Head of caudate nucleus (tissue), 42 donors: ENCODE measurements at regions not wholly inside any gene's neighbourhood (a gene's known extent, or its start where the extent isn't known, plus 50 kb on each side); places are given as distances from the start of the nearest gene placed in this dataset.
A peak's percentile ranks its signal among the peaks of the same experiment; 100 is the strongest.
"Not testable (repeated sequence)": the region's sequence is repeated elsewhere in the genome, so short reads cannot be mapped to it uniquely, and the experiment has no call there.

Source experiments
- DNase-seq, 42 donors: peaks; one replicate each; pipeline versions ENCODE4 v3.0.0 to v3.0.0-alpha.2; 2020 to 2021; ENCODE audit warnings: mixed read lengths in 7 of 42
- intact Hi-C: fragments of 100-400 bp; cut with DNase I; formaldehyde crosslinking; loops from one replicate; pipeline ENCODE4 v1.15.0; 2022

DNA sequence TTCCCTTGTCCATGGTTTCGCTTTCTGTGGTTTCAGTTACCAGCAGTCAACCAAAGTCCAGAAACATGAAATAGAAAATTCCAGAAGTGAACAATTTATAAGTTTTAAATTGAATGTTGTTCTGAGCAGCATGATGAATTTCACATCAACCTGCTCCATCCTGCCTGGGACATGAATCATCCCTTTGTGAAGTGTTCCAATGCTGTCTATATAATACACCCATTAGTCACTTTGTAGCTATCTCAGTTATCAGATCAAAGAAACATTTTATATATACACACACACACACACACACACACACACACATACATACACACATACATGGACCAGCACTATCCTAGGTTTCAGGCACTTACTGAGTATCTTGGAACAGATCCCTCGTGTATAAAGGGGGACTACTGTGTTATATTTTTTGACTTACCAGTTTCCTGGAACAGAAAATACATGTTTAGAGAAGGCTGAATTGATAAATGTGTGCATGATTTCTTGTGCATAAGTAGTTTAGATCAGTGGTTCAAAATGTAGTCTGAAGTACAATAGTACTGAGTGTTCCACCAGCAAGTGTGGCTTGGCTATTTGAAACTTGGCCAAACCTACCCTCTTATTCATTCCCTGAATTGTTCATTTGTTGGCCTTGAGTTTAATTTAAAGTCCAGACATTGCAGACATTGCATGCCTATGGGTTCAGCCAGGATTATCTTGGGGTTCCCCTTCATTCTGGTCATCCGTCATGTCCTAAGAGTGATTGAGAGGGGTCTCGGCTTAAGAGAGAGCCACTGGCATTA is 510.0 kb downstream of the GADD45G start:
- intact Hi-C loops: no loop called here
- DNase-seq: no peak

DNA sequence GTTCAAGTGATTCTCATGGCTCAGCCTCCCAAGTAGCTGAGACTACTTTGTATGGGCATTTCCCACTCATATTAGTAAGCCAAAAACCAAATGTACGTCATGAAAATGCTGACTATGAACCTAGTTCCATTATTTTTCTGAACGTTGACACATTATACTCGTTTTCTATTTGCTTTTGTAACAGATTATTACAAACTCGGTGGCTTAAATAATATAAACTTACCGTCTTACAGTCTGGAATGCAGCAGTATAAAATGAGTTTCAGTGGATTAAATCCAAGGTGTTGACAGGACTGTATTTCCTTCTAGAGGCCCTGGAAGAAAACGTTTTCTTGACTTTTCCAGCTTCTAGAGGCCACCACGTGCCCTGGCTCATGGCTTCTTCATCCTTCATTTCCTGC is 517.0 kb downstream of the GADD45G start:
- no peak for DNase-seq
- intact Hi-C loops: no loop called here

DNA sequence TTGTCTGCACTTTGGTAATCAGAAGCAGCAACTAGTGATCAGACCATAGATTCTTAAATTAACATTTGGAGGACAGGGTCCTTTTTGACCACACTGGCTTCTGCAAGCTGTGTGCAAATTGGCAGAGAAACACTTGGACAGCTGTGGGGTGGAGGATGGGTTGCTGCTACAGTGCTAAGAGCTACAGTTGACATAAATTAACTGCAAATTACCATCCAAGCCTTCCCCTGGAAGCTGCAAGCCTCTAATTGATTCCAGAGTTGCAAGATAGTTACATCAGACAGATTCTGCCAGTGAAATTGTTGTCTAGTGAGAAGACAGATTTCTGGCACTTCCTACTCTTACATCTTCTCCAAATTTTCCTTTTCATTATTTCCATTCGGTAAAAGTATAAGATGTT is 517.7 kb downstream of the DIRAS2 start:
- intact Hi-C loops: no loop called here
- no peak for DNase-seq

DNA sequence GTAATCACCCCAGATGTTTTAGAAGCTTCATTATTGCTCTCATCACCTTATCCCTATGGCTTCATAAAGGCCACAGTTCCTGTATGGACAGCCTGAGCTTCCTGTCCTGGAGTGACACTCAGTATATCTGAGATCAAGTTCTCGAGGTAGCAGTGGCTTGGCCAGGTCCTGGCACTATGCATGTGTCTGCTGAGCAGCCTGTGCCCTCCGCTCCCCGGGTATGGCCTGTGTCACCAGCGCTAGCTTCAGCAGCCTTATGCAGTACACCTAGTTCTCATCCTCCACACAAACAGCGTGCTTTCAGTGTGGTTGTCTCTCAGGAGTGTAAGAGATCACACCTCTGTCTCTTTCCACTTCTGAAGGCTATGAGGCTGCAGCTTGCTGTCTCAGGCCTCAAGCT is 514.7 kb downstream of the DIRAS2 start:
- intact Hi-C loops: no loop called here
- no peak for DNase-seq

DNA sequence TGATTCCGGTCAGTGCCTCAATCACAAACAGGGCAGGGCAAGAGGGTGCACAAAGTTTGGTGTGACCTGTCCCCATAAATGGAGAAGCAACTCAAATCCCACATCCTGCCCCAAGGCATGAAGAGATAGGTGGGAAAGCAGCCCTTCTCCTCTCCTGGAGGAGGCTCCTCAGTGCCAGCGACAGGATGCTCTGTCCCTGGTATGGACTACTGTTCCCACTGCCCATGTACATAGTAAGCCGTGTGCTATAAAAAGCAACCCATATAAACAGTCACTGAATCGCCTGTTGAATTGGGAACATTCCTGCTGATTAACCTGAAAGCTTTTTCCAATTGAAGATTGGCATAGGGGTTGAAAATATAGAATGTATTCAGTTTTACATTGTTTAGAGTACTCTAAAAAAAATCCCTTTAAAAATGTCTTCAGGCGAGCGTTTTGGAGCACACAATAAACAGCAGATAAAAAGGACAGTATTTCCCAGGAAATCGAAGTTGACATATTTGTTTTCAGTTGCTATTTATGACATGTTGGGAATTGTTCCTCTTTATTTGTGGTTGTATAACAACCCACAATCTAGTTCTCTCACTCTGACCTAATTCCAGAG is 513.9 kb downstream of the DIRAS2 start:
- DNase-seq: no peak
- intact Hi-C loops: no loop called here

DNA sequence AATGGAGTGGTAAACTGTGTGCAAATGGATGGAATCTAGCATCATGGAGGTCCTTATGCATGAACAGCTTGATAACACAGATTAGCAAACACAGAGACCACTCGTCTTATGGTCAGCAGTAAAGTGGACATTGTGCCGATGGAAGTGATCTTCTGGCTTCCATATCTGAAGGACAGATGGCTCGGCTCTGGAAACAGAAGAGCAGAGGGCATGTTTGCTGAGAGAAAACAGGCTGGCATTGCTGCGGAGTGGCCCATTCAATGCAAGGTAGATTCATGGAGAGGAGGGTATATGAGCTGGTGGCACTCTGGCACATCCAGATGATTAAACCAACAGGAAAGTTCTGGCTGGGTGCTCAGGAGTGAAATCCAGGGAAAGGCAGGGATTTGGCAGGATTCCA is 513.2 kb downstream of the DIRAS2 start:
- DNase-seq: no peak
- intact Hi-C loops: no loop called here

DNA sequence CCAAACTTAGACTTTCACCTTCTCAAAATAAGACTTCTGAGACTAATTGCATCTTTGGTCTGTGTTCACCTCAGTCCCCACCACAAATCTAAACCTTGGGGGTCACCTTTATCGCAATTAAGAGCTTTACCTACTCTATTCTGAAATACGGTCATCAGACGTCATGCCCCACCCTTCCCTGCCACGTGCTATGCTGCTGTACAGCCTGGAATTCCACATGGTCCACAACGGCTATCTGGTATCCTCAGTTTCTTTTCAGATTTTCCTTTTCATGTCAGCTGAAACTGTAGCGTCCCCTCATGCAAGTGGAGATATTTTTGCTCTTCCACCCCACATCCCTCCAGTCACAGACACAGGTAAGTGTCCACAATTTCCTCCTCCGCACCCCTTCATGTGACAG is 511.1 kb downstream of the DIRAS2 start:
- intact Hi-C loops: no loop called here
- no peak for DNase-seq

DNA sequence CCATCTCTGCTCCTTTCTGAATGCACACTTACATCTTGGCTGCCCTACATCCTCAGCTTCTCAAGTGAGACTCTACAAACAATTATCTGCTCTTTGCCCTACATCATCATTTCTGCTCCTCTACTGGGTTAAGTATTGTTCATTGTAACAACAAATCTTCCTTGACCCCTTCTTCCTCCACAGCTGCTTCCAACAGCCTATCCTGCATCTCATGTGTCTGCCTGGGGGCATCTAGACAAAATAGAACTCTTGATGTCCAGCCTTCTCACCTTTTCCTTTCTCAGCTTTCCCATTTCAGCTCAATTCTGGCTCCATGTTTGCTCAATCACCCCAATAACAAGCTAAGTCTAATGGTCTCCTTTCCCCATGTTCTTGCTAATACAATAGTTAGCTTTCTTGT is 509.8 kb downstream of the DIRAS2 start:
- DNase-seq: no peak
- intact Hi-C loops: no loop called here

DNA sequence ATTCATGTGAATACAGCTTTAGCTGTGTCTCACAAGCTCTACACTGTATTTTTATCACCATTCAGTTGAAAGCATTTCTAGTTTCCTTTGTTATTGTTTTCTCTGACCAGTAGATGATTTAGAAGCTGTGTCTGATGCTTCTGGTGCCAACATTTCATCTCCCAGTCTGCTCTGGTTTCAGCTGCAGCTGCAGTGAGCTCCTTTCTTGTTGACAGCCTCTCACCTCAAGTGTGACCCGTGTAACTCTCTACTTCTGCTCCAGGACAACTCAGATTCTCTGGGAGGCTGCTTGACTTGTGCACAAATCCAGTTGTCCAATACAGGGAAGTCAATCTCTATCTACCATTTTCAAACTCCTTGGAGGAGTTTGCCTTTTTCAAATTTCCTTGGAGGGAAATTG is 504.8 kb downstream of the DIRAS2 start:
- no peak for DNase-seq
- intact Hi-C loops: no loop called here

DNA sequence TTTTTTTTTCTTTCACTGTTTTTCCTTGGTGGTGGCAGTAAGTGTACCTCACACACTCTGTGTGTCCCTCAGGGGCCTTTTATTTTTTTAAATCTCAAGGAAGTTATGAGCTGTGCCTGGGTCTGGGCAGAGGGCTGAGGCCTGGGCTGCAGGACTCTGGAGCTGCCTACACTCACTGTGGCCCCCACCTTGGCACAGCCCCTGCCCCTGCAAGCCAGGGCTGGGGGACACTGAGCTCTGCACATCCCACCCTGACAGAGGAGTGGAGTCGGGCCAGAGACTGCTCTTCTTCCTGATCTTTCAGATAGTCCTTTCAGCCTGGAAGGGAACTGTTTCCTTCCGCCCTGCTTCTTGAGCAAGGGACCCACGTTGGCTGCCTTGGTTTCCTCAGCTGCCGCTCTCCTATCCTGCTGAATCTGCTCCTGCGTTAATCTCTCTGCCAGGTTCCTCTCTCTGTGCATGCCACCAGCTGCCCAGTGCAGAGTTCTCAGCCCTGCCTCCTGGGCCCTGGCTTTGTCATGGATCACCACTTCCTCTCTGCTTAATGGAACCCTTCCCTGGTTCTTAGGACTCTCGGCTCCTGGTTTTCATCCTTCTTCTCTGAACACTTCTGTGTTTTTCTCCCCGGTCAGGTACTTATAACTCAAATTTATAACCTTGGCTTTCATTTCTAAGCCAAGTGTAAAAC is 502.3 kb downstream of the DIRAS2 start:
- intact Hi-C loops: loop anchor here (10.0 kb wide), 2 partner anchors 635 to 725 kb away; no protein-coding TSS in a partner anchor

DNA sequence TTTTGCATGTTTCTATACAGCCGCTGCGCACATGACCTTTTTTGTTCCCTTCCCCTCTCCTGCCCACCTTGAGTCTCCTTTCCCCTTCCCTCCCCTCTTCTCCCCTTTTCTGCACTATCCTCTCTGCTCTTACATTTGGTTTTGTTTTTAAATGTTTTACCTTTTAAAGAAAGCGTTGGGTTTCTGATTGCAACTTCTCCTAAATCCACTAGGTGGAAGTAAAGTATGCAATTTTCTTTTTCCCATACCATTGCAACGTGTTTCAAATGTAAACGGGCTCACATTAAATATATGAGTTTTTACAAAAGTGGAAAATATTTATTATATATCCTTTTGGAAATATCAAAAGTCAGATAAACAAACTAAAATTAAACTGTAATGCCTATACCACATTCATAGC is 500.9 kb downstream of the DIRAS2 start:
- DNase-seq: no peak
- intact Hi-C loops: loop anchor here (10.0 kb wide), 2 partner anchors 633 to 723 kb away; no protein-coding TSS in a partner anchor

More for the DNA sequence above, 502.3 kb downstream of the DIRAS2 start:
- no peak for DNase-seq

DNA sequence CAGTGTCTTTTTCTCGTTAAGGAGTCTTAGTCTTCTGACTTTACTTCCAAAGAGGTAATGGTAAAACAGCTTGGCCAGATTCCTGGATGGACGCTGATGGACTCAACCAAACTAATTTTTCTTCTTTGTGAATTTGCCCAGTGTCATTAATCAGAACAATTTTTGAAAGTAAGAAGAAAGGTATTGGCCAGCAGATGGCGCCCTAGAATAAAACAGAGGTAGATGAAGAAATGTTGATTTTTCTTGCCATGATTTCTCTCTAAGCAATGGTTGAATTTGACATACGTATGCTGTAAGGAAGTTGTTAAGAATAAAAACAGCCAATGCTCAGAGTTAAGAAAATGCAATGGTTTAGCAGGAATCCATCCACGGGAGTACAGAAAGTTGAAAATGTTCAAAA is 500.0 kb downstream of the DIRAS2 start:
- intact Hi-C loops: loop anchor here (10.0 kb wide), 2 partner anchors 632 to 722 kb away; no protein-coding TSS in a partner anchor
- peak in 29 of 42 donors; percentile 9 to 83 (median 46) for DNase-seq

DNA sequence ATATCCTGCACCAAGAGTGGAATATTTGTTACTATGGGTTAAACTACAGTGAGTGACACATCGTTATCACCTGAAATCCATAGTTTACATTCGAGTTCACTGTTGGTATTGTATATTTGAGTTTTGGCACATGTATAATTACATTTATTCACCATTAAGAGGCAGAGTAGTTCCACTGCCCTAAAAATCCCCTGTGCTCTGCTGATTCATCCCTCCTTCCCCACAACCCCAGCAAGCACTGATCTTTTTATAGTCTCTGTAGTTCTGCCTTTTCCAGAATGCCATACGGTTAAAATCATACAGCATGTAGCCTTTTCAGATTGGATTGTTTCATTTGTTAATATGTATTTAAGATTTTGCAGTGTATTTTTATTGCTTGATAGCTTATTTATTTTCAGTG is 495.2 kb downstream of the DIRAS2 start:
- intact Hi-C loops: loop anchor here (10.0 kb wide), 2 partner anchors 627 to 717 kb away; no protein-coding TSS in a partner anchor
- no peak for DNase-seq

DNA sequence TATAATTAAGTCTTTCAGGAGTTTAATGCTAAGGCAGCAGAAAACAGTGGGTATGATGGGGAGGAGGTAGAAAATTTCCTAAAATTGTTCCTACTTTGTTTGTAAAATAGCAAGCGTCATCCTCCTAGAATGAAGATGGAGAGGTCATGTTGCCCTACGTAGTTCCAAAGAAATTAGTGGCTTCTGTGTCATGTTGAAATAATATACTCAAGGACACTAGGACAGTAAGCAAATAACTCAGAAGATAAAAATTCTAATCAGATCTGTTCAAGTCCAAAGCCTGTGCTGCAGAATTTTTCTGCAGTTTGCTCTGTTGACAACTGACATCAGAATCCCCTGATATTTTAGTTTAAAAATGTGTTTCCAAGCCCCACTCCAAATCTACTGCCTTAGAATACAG is 486.3 kb downstream of the DIRAS2 start:
- intact Hi-C loops: no loop called here
- DNase-seq: no peak

DNA sequence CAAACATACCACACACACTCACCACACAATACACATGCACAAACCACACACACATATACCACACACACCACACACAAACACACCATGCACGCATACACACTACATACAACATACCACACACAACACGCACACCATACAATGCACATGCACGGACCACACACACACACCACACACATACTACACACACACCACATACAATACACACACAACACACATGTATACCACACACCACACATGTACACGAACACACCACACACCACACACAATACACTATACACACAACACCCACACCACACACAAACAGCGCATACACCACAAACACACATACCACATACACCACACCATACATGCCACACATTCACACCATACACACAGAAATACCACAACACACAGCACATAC is 480.3 kb downstream of the DIRAS2 start:
- DNase-seq: no peak
- intact Hi-C loops: no loop called here

DNA sequence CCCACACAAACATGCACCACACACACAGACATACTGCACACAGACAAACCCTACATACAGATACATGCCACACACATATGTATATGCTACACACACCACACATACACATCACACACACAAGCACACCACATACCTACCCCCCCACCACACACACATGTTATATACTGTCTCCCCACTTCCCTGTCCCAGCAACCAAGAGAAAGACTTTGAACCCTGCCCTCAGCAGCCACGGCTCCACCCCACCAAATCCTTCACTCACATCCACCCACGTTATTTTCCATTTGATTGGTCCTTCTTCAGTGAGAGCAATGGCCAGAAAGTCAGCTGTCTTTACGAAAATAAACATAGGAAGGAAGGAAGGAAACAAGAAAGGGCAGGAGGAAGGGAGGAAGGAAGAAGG is 479.8 kb downstream of the DIRAS2 start:
- intact Hi-C loops: no loop called here
- DNase-seq: no peak

DNA sequence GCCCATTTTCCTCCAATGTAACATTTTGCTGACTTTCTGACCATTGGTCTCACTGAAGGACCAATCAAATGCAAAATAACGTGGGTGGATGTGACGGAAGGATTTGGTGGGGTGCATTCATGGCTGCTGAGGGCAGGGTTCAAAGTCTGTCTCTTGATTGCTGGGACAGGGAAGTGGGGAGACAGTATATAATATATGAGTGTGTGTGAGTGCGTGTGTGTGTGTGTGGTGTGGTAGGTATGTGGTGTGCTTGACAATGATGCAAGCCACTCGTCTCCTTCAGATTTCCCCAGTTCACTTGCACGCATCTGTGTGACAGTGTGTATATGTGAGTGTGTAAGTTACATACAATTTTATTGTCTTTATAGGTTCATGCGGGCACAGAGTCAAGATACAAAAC is 477.3 kb downstream of the DIRAS2 start:
- no peak for DNase-seq
- intact Hi-C loops: no loop called here

DNA sequence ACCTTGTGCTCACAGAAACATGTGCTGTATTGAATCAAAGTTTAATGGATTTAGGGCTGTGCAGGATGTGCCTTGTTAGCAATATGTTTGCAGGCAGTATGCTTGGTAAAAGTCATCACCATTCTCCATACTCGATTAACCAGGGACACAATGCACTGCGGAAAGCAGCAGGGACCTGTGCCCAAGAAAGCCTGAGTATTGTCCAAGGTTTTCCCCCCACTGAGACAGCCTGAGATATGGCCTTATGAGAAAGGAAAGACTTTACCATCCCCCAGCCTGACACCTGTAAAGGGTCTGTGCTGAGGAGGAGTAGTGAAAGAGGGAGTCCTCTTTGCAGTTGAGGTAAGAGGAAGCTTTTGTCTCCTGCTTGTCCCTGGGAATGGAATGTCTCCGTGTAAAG is 476.2 kb downstream of the DIRAS2 start:
- intact Hi-C loops: not testable (repeated sequence)

DNA sequence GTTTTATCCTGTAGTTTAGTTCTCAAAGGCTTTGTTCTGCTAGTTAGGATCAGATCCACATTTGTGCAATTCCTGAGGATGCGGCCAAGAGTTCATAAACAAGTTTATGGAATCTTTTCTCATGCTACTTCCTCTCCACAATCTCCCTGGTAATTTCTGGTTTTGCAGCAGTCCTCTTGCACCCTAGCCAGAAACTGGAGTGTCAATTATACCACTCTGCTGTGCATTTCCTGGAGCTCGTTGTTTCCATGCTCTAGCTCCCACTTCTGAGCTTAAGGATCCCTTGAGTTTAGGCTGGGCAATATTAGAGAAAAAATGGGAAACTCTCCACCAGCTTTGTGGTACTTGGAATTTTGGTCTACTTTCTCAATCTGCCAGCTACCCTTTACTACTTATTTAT is 474.7 kb downstream of the DIRAS2 start:
- no peak for DNase-seq
- intact Hi-C loops: no loop called here

More for the DNA sequence above, 476.2 kb downstream of the DIRAS2 start:
- not testable (repeated sequence) for DNase-seq

DNA sequence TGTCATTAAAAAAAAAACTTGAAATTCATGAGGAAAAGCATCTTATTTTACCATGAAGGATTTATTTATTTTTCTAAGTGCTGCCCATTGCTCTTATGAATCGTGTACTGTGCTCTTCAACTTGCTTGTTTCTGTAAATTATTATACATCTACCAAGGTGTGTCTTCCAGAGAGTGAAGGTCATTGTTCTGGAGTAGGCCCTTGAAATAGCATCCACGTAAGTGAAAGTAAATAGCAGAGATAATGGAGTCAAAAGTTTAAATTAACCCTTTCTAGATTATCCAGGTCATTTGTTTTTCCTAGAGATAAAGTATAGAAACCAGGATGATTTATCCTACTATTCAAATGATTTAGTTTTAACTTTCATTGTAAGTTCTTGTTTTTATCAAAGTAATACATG is 473.1 kb downstream of the DIRAS2 start:
- no peak for DNase-seq
- intact Hi-C loops: no loop called here
